ENCODE measurements at regions not wholly inside any gene's neighbourhood (a gene's known extent, or its start where the extent isn't known, plus 50 kb on each side); places are given as distances from the start of the nearest gene placed in this dataset.

- TF ChIP-seq, protein P1, sequence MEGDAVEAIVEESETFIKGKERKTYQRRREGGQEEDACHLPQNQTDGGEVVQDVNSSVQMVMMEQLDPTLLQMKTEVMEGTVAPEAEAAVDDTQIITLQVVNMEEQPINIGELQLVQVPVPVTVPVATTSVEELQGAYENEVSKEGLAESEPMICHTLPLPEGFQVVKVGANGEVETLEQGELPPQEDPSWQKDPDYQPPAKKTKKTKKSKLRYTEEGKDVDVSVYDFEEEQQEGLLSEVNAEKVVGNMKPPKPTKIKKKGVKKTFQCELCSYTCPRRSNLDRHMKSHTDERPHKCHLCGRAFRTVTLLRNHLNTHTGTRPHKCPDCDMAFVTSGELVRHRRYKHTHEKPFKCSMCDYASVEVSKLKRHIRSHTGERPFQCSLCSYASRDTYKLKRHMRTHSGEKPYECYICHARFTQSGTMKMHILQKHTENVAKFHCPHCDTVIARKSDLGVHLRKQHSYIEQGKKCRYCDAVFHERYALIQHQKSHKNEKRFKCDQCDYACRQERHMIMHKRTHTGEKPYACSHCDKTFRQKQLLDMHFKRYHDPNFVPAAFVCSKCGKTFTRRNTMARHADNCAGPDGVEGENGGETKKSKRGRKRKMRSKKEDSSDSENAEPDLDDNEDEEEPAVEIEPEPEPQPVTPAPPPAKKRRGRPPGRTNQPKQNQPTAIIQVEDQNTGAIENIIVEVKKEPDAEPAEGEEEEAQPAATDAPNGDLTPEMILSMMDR (conservative IDR thresholded peaks at IDR 0.05 in 1 of 2, IDR thresholded peaks at IDR 0.05 in 1 of 2; ENCODE audit: extremely low read depth in 1 of 2, insufficient read depth in 1 of 2, low read depth in 1 of 2, low read length in 2 of 2) = no peak
- TF ChIP-seq EZH2 (IDR thresholded peaks at IDR 0.05; ENCODE audit: borderline replicate concordance, low read length) = no peak
These were observed 100.9 kb downstream of the LACC1 start for GRCh38 chr13:43980587-43980986.

All from mammary epithelial cell (primary cell).